Progenitor cell of endocrine pancreas (in vitro differentiated cells): ENCODE measurements at regions not wholly inside any gene's neighbourhood (a gene's known extent, or its start where the extent isn't known, plus 50 kb on each side); places are given as distances from the start of the nearest gene placed in this dataset.

Experiments
- DNase-seq: peaks from one replicate; pipeline ENCODE4 v3.0.0; 2021; ENCODE audit warnings: low spot score; ENCODE audit not compliant: unreplicated experiment
- H3K27ac Mint-ChIP-seq: 2 replicates; pipeline ENCODE4 v1.8.0; 2021; ENCODE audit warnings: mild to moderate bottlenecking, moderate library complexity, mixed read lengths
- H3K27me3 Mint-ChIP-seq: 2 replicates; pipeline ENCODE4 v1.8.0; 2021; ENCODE audit warnings: mixed read lengths
- H3K36me3 Mint-ChIP-seq: 2 replicates; pipeline ENCODE4 v1.8.0; 2022; ENCODE audit warnings: mixed read lengths; ENCODE audit not compliant: insufficient read depth
- H3K4me1 Mint-ChIP-seq: 2 replicates; pipeline ENCODE4 v1.8.0; 2021; ENCODE audit warnings: low read depth, mixed read lengths
- H3K4me3 Mint-ChIP-seq: 2 replicates; pipeline ENCODE4 v1.8.0; 2021; ENCODE audit warnings: low read depth, mild to moderate bottlenecking, moderate library complexity, mixed read lengths
- H3K9me3 Mint-ChIP-seq: 2 replicates; pipeline ENCODE4 v1.8.0; 2021; ENCODE audit warnings: low read depth, mixed read lengths
- TF ChIP-seq, protein P1 (sequence below): fragments of 200-600 bp; sonication (generic); IDR thresholded peaks from one replicate; pipeline ENCODE4 v1.5.0; 2021; ENCODE audit warnings: antibody characterized with exemption, mild to moderate bottlenecking; ENCODE audit not compliant: unreplicated experiment

DNA sequence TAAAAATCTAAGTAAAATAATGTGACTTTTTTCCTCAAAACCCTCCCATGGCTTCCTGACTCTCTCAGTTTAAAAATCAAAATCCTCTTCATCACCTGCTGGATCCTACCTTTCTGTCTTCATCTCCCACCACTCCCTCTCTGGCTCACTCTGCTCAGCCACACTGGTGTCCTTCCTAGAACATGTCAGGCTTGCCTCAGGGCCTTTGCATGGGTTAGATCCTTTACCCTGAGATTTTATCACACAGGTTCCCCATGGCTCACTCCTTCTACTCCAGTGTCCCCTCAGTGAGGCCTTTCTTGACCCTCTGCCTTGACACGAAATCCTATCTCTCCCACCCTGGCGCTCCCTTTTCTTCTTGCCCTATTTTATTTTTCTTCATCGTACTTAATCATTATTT, 141.8 kb downstream of the RPL22L1 start:
- TF ChIP-seq, protein P1, sequence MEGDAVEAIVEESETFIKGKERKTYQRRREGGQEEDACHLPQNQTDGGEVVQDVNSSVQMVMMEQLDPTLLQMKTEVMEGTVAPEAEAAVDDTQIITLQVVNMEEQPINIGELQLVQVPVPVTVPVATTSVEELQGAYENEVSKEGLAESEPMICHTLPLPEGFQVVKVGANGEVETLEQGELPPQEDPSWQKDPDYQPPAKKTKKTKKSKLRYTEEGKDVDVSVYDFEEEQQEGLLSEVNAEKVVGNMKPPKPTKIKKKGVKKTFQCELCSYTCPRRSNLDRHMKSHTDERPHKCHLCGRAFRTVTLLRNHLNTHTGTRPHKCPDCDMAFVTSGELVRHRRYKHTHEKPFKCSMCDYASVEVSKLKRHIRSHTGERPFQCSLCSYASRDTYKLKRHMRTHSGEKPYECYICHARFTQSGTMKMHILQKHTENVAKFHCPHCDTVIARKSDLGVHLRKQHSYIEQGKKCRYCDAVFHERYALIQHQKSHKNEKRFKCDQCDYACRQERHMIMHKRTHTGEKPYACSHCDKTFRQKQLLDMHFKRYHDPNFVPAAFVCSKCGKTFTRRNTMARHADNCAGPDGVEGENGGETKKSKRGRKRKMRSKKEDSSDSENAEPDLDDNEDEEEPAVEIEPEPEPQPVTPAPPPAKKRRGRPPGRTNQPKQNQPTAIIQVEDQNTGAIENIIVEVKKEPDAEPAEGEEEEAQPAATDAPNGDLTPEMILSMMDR = no peak
- no peaks in the 10 kb centered on the region for H3K36me3 Mint-ChIP-seq
- no peaks in the 10 kb centered on the region for H3K27me3 Mint-ChIP-seq
- H3K4me3 Mint-ChIP-seq = no peak overlapping the region
- no peak overlapping the region for H3K27ac Mint-ChIP-seq
- H3K4me1 Mint-ChIP-seq = peaks cover 15% of the 10 kb centered on the region
- DNase-seq = no peak
- no peaks in the 10 kb centered on the region for H3K9me3 Mint-ChIP-seq

DNA sequence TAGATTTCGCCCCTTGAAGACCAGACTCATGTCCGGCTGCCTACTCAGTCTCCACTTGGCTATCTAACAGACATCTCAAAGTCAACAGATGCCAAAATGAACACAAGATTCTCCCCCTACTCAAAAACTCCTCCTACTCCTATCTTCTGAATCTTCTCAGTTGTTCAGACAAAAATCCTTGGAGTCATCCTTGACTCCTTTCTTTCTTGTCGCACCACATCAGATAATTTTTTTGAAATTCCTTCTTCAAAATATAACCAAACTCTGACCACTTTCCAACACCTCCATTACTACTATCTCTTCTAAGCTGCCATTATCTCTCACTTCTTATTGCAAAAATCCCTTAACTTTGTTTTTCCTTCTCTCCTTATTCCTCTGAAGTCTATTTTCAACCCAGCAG, 141.9 kb upstream of the SLC7A14 start:
- TF ChIP-seq, protein P1 = no peak
- Mint-ChIP-seq H3K4me3 (no peak overlapping the region), H3K27me3 (no peaks in the 10 kb centered on the region), H3K9me3 (no peaks in the 10 kb centered on the region), H3K27ac (no peak overlapping the region), H3K4me1 (peaks cover 18% of the 10 kb centered on the region), H3K36me3 (no peaks in the 10 kb centered on the region)
- no peak for DNase-seq

DNA sequence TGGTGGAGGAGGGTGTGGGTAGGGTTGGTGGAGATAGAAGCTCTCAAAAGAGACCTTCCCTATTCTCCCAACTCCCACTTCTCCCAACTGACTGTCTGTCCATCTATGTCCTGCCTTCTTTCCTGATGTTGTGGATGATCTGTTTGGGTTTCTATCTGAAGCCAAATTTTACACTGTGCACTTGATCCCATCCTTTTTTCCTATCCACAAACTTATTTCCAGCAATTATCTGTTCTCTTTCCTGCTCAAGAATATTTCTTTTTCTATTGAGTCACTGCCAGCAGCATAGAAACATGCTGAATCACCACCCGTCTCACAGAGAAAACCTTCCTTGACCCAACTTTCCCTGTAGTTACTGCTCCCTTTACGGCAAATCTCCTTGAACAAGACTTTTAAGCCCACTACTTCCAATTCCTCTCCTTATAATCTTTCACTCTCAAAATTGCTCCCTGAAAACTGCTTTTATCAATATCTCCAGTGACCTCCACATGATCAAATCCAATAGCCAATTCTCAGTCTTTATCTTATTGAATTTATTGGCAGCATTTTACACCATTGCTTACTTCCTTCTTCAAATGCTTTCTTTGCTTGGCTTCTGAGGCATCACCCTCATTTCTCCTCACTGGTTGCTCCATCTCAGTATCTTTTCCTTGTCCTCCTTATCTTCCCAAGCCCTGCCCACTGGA, 141.2 kb upstream of the SLC7A14 start:
- Mint-ChIP-seq H3K36me3 (no peaks in the 10 kb centered on the region), H3K27me3 (no peaks in the 10 kb centered on the region), H3K9me3 (no peaks in the 10 kb centered on the region), H3K27ac (no peak overlapping the region), H3K4me1 (peaks cover 18% of the 10 kb centered on the region), H3K4me3 (no peak overlapping the region)
- DNase-seq = no peak
- TF ChIP-seq, protein P1 = no peak

DNA sequence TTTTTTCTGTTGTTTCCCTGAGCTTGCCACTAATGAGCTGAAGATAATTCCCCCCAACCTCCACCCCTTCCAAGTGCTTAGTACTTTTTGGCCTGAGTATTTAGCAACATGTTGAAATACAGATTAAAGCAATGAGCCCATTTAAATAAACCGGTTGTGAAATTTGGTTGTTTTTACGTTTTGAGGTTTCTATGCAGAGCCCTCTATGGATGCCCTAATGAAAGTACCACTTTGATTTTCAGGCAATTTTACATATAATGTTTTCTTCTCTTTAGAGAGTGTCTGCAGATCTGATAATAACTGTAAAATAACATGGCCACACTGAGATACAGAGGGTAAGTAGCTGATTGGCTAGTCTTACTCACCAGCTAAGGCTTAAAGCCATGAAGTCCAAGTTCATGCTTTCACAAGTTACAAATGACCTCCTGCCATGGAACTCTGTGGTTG, 139.4 kb upstream of the SLC7A14 start:
- no peak for DNase-seq
- peaks cover 17% of the 10 kb centered on the region for H3K4me1 Mint-ChIP-seq

DNA sequence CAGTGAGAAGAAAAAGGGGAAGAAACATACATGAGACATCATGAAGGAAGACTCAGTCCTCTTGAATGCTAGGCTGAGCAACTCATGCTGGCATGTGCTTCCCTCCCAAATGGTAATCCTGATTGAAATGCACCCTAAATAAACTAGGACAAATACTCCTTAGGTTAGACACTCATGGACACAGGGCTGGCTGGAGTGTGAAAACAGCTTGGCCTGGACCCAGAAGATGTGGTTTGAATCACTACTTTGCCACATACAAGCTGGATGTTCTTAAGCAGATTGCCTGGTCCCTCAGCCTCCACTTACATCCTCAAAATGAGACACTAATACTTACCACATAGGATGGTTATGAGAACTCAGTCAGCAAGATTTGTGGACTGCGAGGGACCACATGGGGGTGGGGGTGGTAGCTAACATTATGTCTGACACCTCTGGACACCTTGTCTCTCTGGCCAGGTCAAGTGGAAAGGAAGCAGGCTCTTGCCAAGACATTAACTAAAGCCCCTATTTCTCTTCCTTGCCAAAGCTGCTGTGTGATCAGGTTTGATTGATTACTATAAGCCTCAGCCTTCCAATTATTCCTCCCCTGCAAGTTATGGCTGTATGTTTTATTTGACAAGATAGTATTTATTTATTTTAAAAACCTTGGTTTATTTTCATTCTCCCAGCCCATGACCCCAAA, 138.9 kb upstream of the SLC7A14 start:
- TF ChIP-seq, protein P1 = no peak
- Mint-ChIP-seq H3K36me3 (no peaks in the 10 kb centered on the region), H3K27ac (no peak overlapping the region), H3K27me3 (no peaks in the 10 kb centered on the region), H3K9me3 (no peaks in the 10 kb centered on the region), H3K4me3 (no peak overlapping the region), H3K4me1 (peaks cover 12% of the 10 kb centered on the region)
- no peak for DNase-seq

More for the DNA sequence above, 139.4 kb upstream of the SLC7A14 start:
- Mint-ChIP-seq H3K9me3 (no peaks in the 10 kb centered on the region), H3K27me3 (no peaks in the 10 kb centered on the region), H3K36me3 (no peaks in the 10 kb centered on the region), H3K27ac (no peak overlapping the region), H3K4me3 (no peak overlapping the region)
- TF ChIP-seq, protein P1 = no peak
